ENCODE measurements at regions not wholly inside any gene's neighbourhood (a gene's known extent, or its start where the extent isn't known, plus 50 kb on each side); places are given as distances from the start of the nearest gene placed in this dataset.
"Not testable (repeated sequence)": the region's sequence is repeated elsewhere in the genome, so short reads cannot be mapped to it uniquely, and the experiment has no call there.

GRCh38 chr2:239736358-239737143, 288.6 kb downstream of the NDUFA10 start:
- no peak for DNase-seq

- DNase-seq, result no peak
Observed at GRCh38 chr2:239735829-239736357, 289.2 kb downstream of the NDUFA10 start.

GRCh38 chr2:239735131-239735828, 289.9 kb downstream of the NDUFA10 start:
- DNase-seq, result no peak

GRCh38 chr2:239734436-239735005, 290.6 kb downstream of the NDUFA10 start:
- no peak for DNase-seq

- no peak for DNase-seq
Observed at GRCh38 chr2:239732666-239733010, 292.5 kb downstream of the NDUFA10 start.

- DNase-seq, result no peak
Observed at GRCh38 chr2:239731998-239732665, 293.0 kb downstream of the NDUFA10 start.

GRCh38 chr2:239731422-239731821, 293.7 kb downstream of the NDUFA10 start:
- DNase-seq, result no peak

GRCh38 chr2:239730897-239731296, 294.2 kb downstream of the NDUFA10 start:
- no peak for DNase-seq

GRCh38 chr2:239730567-239730882, 294.6 kb downstream of the NDUFA10 start:
- not testable (repeated sequence) for DNase-seq

GRCh38 chr2:239729681-239730566, 295.2 kb downstream of the NDUFA10 start:
- DNase-seq, result no peak

GRCh38 chr2:239729151-239729550, 296.0 kb downstream of the NDUFA10 start:
- DNase-seq, result no peak

GRCh38 chr2:239728751-239729150, 296.4 kb downstream of the NDUFA10 start:
- no peak for DNase-seq

- DNase-seq, result no peak
Observed at GRCh38 chr2:239727776-239728600, 297.2 kb downstream of the NDUFA10 start.

- DNase-seq, result no peak
Observed at GRCh38 chr2:239727182-239727775, 297.9 kb downstream of the NDUFA10 start.

- DNase-seq, result no peak
Observed at GRCh38 chr2:239726631-239727181, 298.4 kb downstream of the NDUFA10 start.

GRCh38 chr2:239726091-239726591, 299.0 kb downstream of the NDUFA10 start:
- no peak for DNase-seq

- no peak for DNase-seq
Observed at GRCh38 chr2:239725551-239725890, 299.6 kb downstream of the NDUFA10 start.

- DNase-seq, result no peak
Observed at GRCh38 chr2:239724851-239725550, 300.1 kb downstream of the NDUFA10 start.

- no peak for DNase-seq
Observed at GRCh38 chr2:239724194-239724849, 300.8 kb downstream of the NDUFA10 start.

Measured in activated gamma-delta T cell treated with Interleukin-2 at 50 U/mL for 16 hours (primary cell).